Activated CD4-positive, alpha-beta T cell treated with anti-CD3 and anti-CD28 coated beads, Interleukin-2, amount 50 U/mL, for 24 hours (primary cell): ENCODE measurements at regions not wholly inside any gene's neighbourhood (a gene's known extent, or its start where the extent isn't known, plus 50 kb on each side); places are given as distances from the start of the nearest gene placed in this dataset.
"Not testable (repeated sequence)": the region's sequence is repeated elsewhere in the genome, so short reads cannot be mapped to it uniquely, and the experiment has no call there.

ENCODE experiments used
- DNase-seq, 2 donors: peaks; one replicate each; pipeline ENCODE4 v3.0.0-alpha.2; 2020; ENCODE audit warnings: low read depth in 1 of 2, low spot score in 1 of 2

DNA sequence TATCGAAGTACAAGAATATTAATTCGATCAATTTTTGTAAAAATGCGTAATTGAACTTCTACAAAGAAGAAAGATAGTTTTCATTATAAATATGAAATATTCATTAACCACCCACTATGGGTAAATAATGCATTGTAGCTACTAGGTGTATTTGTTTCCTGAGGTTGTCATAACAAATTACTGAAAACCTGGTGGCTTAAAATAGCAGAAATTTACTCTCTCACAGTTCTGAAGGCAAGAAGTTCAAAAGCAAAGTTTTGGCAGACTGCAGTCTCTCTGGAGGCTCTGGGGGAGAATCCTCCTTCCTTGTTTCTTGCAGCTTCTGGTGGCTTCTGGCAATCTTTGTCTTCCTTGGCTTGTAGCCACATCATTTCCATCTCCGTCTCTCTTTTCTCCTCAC is 99.2 kb upstream of the MIR17HG start:
- DNase-seq, result no peak

- no peak for DNase-seq
These were observed 98.1 kb upstream of the MIR17HG start for GRCh38 chr13:91249370-91249769.

DNA sequence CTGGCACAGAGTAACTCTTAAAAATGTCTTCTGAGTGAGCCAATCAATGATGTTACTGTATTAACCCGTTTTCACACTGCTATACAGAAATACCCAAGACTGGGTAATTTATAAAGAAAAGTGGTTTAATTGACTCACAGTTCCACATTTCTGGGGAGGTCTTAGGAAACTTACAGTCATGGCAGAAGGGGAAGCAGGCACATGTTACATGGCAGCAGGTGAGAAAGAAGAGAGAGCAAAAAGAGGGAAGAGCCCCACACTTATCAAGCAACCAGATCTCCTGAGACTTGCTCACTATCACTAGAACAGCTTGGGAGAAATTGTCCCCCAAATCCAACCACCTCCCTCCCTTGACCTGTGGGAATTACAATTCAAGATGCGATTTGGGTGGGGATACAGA is 97.6 kb upstream of the MIR17HG start:
- DNase-seq, result no peak

GRCh38 chr13:91251573-91251972 is 95.9 kb upstream of the MIR17HG start:
- not testable (repeated sequence) for DNase-seq

GRCh38 chr13:91264484-91264883 is 83.0 kb upstream of the MIR17HG start:
- no peak for DNase-seq

DNA sequence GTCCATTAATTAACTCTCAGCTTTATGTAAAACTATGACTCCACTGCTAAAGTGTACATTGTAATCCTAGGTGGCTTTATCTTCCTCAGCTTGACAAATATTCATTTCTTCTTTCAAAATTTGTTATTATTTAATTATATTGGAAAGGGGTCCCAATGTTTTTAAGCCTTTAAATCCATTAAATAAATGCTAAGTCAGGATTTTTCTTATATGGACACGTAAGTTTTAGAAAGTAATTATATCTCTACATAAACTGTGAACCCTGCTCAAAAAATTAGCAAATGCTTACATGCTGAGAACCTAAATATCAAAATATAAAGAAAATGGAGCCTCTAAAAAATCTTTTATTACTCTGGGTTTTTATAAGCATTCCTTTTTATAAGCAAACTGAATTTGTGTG is 78.2 kb upstream of the MIR17HG start:
- DNase-seq, result no peak

DNA sequence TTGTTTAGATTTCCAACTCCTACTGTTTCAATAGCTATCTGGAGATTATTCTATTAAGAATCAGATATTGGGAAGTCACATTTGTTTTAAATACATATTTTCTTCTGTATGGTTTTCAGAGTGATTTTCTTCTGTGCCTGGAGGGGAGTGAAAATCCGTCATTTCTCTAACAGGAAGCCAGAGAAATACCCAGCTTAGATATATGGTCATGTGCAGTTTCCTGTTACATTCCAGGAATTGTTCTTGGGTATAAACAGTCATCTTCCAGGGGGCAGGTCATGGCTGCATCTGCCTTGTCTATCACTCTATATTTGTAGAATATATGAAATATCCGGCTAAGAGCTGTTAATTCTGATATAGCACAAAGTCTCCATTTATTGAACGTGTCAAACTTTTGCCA is 77.5 kb upstream of the MIR17HG start:
- no peak for DNase-seq

DNA sequence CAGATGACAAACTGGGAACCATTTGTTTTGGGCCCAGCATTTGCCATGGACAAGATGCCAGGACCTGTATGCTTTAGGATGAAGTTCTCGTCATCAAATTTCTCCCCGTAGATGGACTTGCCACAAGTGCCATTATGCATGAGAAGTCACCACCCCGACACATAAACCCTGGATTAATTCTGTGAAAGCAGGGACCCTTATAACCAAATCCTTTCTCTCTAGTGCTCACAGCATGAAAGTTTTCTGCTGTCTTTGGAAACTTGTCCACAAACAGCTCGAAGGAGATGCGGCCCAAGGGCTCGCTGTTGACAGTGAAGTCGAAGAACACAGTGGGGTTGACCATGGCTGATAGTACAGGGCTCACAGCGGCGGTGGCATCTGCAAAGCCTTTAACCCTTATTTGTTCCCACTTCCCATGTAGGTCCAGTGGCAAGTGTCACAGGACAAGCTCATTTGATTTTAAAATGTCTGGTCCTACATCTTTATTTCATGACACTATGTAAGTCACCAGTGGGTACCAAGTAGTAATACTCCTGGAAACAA is 75.2 kb upstream of the MIR17HG start:
- DNase-seq, result no peak

DNA sequence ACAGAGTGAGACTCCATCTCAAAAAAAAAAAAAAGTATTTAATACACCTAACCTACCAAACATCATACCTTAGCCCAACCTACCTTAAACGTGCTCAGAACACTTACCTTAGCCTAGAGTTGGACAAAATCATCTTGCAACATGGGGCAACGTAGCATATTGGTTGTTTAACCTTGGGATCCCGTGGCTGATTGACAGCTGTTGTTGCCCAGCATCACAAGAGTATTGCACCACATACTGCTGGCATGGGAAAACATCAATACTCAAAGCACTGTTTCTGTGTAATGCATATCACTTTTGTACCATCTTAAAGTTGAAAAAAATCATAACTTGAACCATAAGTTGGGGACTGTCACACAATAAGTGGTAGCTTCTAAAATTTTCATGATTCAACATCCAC is 73.8 kb upstream of the MIR17HG start:
- DNase-seq, result no peak

DNA sequence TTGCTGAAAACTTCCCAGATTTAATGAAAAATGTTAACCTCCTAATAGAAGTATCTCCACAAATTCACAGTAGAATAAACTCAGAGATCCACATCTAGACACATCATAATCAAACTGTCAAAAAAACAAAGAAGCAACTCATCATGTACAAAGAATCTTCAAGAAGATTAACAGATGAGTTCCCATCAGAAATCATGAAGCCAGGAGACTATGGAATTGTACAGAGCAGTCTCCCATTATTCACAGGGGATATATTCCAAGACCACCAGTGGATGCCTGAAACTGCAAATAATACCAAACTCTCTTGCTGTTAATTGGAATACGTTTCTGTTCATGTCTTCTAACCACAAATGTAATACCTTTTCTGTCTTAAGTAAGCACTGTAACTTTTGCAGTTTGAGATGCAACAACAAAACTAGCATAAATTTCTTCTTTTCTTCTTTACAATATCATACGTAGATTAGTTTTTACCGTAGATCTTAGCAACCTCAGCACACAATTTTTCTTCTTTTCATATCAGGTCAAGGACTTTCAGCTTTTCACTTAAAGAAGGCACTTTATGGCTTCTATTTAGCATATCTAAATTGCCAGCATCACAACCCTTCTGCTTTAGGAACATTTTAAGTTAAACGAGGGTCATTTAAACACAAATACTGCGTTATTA is 70.3 kb upstream of the MIR17HG start:
- no peak for DNase-seq

GRCh38 chr13:91278291-91278690 is 69.2 kb upstream of the MIR17HG start:
- no peak for DNase-seq

DNA sequence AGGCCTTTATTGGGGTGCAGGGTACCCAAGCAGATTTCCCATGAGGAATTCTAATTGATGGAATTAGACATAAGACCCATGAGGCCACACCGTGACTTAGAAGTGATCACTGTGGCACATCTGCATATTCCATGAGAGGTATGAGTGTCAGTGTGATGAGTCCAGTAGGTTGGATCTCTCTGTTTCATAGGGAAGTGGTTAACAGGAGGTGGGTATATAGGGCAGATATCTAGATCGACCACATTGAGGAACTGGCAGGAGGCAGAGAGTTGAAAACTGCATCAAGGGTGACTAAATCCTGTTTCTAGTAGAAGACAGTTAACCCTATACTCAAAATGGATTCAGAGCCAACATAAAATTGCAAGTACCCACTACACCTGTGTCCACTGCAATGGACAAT is 68.6 kb upstream of the MIR17HG start:
- DNase-seq, result no peak

GRCh38 chr13:91280801-91281200 is 66.7 kb upstream of the MIR17HG start:
- no peak for DNase-seq

- DNase-seq, result no peak
These were observed 63.2 kb upstream of the MIR17HG start for GRCh38 chr13:91284335-91284734.

DNA sequence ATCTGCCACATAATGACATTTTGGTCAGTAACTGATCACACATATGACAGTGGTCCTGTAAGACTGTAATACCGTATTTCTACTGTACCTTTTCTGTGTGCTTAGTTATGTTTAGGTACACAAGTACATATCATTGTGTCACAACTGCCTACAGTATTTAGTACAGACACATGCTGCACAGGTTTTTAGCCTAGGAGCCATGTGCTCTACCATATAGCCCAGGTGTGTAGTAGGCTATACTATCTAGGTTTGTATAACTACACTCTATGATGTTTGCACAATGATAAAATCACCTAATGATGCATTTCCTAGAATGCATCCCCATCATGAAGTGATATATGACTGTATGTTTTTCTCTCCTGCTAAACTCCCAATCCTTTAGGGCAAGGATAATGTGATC is 61.2 kb upstream of the MIR17HG start:
- DNase-seq, result no peak

- no peak for DNase-seq
These were observed 56.4 kb upstream of the MIR17HG start for GRCh38 chr13:91291078-91291477.

GRCh38 chr13:91292630-91293221 is 54.8 kb upstream of the MIR17HG start:
- no peak for DNase-seq

DNA sequence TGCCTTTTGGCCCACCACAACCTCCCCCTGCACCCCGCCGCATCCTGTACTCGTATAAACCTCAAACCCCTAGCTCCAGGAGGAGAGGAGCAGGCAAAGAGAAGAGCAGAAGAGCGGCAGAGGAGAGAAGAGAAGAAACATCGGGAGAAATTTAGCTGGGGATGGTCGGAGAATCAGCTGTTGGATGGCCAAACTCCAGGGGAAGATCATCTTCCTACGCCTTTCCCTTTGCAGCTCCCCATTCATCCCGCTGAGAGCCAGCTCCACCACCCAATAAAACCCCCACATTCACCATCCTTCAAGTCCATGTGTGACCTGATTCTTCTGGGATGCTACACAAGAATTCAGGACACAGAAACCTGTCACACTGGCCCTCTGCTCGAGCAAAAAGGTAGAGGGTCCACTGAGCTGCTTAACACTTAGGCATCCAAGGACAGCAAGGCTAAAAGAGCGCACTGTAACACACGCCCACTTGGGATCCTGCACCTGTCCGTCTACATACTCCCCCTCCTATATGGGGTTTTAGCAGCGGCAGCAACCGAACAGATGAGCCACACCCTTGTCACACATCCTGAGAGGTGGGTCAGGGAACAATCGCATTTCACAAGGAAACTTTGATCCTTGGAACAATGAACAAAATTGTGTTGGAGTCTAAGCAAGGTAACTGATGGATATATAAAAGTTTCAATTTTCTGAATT is 51.6 kb upstream of the MIR17HG start:
- no peak for DNase-seq

- no peak for DNase-seq
These were observed 50.0 kb upstream of the MIR17HG start for GRCh38 chr13:91297503-91297902.
